ENCODE measurements at regions not wholly inside any gene's neighbourhood (a gene's known extent, or its start where the extent isn't known, plus 50 kb on each side); places are given as distances from the start of the nearest gene placed in this dataset.

DNA sequence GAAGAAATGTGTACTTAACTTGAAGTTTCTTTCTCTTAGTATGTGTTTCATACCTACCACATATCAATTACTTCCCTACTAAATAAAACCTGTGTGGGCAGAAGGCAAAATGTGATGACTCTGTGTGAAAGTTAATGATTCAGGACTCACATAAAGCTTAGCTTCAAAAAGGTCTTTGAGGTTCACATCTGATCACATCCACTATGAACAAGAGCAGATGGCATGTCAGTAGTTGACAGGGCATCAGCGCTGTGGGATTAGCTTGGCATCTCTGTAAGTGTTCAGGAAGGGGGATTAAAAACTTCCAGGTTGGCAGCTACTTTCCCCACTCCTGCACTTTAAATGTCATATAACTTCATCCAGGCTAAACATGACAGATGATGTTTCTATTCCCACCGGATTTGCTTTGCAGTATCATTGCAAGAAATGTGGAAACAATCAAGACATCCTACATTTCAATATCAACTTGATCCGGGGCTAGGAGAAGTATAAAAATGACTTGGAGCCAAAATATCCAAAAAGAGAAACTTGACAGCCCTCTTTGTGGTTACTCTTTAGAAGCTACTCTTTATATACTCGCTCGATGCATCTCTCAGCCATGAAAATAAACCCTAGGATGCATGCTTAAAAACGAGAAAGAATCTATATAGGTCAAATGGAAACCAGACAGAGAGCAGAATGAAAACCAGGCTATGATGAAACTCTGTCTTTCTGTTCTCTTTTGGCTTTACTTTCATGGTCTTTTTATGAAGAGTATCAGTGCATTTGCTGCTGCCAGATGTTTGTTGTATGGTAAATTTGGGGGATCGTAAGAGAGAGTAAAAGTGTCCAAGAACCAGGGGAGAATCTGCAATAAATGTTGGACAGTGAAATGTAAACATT is 273.1 kb upstream of the ALCAM start:
- no peak for ATAC-seq
- H3K27ac Mint-ChIP-seq = no peak overlapping the region
- H3K36me3 Mint-ChIP-seq = no peaks in the 10 kb centered on the region
- POLR2A ChIA-PET = no interaction called here
- H3K27me3 Mint-ChIP-seq = peaks cover 0 to 13% (median 2%) of the 10 kb centered on the region in 5 donors
- no peaks in the 10 kb centered on the region for H3K4me1 Mint-ChIP-seq
- H3K4me3 Mint-ChIP-seq = no peak overlapping the region
- peaks cover 0 to 4% (median 0%) of the 10 kb centered on the region in 9 donors for H3K9me3 Mint-ChIP-seq
- DNase-seq = no peak

DNA sequence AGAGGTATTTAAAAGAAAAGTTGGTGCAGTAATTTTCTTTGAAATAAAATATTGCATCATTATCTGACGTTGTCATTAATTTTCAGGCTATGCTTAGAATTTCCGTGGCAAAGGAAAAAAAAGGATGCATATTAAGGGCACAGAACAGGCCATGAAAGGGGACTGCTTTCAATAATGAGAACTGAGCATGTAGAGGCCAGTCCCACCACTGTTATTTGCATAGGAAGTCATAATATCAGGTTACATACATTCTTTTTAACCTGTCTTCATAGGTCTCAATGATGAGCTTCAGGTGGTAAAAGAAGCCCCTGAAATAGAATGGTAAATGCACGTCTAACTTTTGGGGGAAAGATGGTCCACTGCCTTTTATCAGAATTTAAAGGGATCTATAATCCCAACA is 272.1 kb upstream of the ALCAM start:
- no peaks in the 10 kb centered on the region for H3K4me1 Mint-ChIP-seq
- H3K36me3 Mint-ChIP-seq = no peaks in the 10 kb centered on the region
- ATAC-seq = no peak
- H3K27me3 Mint-ChIP-seq = peaks cover 0 to 13% (median 2%) of the 10 kb centered on the region in 5 donors
- peaks cover 0 to 5% (median 2%) of the 10 kb centered on the region in 9 donors for H3K9me3 Mint-ChIP-seq
- no peak for DNase-seq
- no peak overlapping the region for H3K4me3 Mint-ChIP-seq
- POLR2A ChIA-PET = no interaction called here
- no peak overlapping the region for H3K27ac Mint-ChIP-seq

DNA sequence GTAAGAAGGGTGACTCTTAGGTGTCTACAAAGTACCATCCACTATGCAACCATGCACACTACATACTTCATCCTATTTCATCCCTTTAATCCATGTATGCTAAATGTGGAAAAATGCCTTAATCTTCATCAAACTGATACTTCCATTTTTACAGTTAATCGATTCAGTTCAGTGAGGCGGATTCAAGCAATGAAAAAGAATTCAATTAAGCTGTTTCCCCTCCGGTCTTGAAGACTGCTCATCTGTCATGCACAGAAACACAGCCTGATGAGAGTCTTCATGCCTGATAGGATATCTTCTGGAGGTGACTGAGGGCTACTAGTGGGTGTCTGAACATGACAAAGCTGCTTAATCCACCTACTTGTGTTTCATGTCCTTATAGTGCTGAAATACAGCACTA is 270.6 kb upstream of the ALCAM start:
- DNase-seq (no peak), ATAC-seq (no peak)
- H3K4me3 Mint-ChIP-seq = no peak overlapping the region
- no peaks in the 10 kb centered on the region for H3K36me3 Mint-ChIP-seq
- no peak overlapping the region for H3K27ac Mint-ChIP-seq
- peaks cover 0 to 13% (median 2%) of the 10 kb centered on the region in 5 donors for H3K27me3 Mint-ChIP-seq
- peaks cover 0 to 5% (median 2%) of the 10 kb centered on the region in 9 donors for H3K9me3 Mint-ChIP-seq
- H3K4me1 Mint-ChIP-seq = no peaks in the 10 kb centered on the region
- POLR2A ChIA-PET = no interaction called here

DNA sequence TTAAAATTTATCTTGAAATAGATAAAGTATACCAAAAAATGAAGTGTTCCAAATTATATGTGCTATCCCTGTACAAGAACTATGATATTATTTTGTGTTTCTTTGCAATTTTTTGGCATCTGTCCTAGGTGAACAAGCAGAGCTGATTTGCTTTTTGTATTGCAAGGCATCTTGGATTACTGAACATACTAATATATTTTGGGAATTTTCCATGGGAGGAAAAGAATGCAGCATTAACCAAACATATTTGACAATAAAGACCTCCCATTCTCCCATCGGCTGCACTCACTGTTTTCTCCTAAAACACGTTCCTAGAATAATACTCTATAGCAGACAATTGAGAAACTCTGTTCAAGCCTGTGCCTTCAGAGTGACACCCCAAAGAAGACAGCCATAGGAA is 265.1 kb upstream of the ALCAM start:
- Mint-ChIP-seq H3K4me1 (no peaks in the 10 kb centered on the region), H3K4me3 (no peak overlapping the region), H3K9me3 (peaks cover 0 to 5% (median 0%) of the 10 kb centered on the region in 9 donors), H3K27me3 (no peaks in the 10 kb centered on the region), H3K27ac (no peak overlapping the region), H3K36me3 (no peaks in the 10 kb centered on the region)
- POLR2A ChIA-PET = no interaction called here
- no peak for DNase-seq
- ATAC-seq = no peak

DNA sequence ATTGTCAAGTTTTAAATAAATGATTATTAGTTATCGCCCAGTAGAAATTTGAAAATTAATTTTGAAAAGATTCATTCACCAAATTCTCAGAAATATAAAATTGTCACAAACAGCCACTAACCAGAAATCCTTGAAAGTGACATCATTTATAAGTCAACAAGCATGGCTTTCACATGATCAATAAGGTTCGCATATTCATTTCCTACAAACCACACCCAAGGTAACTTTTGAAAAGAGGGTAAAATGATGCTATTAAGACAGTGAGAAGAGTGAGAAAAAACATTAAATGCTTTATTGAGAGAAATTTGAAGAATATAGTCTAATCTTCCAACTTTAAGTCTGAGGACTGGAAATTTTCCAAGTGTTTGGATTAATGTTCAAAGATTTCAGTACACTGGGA is 263.6 kb upstream of the ALCAM start:
- DNase-seq = no peak
- POLR2A ChIA-PET = no interaction called here
- H3K4me3 Mint-ChIP-seq = no peak overlapping the region

DNA sequence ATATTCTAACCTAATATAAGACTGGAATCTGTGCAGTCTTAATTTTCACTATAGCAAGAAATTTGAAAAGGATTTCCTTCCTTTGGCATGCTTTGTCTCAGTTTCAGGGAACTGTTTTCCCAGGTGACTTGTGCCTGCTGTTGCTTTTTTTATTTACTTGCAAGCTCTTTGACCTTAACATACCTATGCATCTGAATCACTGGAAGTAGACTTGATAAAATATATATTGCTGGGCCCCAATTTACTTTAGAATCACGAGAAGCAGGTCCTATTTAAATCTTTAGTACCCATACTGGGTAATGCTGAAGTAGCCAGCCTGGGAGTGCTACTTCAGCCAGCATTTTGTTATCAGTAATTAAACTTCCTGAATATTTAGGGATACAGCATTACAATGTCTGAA is 257.9 kb upstream of the ALCAM start:
- ATAC-seq (no peak), DNase-seq (no peak)
- Mint-ChIP-seq H3K27ac (no peak overlapping the region), H3K4me3 (no peak overlapping the region), H3K27me3 (peaks cover 0 to 3% (median 0%) of the 10 kb centered on the region in 5 donors), H3K4me1 (no peaks in the 10 kb centered on the region), H3K9me3 (peaks cover 7 to 39% (median 20%) of the 10 kb centered on the region in 9 donors), H3K36me3 (peaks cover 0 to 8% (median 0%) of the 10 kb centered on the region in 3 donors)
- POLR2A ChIA-PET = no interaction called here

More for the DNA sequence above, 263.6 kb upstream of the ALCAM start:
- Mint-ChIP-seq H3K36me3 (no peaks in the 10 kb centered on the region), H3K27me3 (no peaks in the 10 kb centered on the region), H3K4me1 (no peaks in the 10 kb centered on the region), H3K9me3 (peaks cover 0 to 5% (median 0%) of the 10 kb centered on the region in 9 donors), H3K27ac (no peak overlapping the region)
- ATAC-seq = no peak

DNA sequence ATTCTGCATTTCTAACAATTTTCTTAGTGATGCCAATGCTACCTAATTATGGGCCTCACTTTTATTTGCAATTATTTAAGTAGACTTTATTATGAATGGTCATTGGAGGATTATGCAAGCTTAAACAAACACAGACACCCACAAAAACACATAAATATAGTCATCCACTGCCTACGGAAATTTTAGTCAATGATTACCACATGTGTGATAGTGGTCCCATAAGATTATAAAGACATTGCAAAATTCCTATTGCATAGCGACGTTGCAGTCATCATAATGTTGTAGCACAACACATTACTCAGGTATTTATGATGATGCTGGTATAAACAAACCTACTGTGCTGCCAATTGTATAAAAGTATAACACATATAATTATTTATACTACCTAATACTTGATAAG is 247.8 kb upstream of the ALCAM start:
- Mint-ChIP-seq H3K36me3 (no peaks in the 10 kb centered on the region), H3K9me3 (peaks cover 0 to 10% (median 3%) of the 10 kb centered on the region in 9 donors), H3K27me3 (peaks cover 0 to 1% (median 0%) of the 10 kb centered on the region in 5 donors), H3K27ac (no peak overlapping the region), H3K4me1 (no peaks in the 10 kb centered on the region), H3K4me3 (no peak overlapping the region)
- no peak for ATAC-seq
- DNase-seq = no peak
- POLR2A ChIA-PET = no interaction called here

DNA sequence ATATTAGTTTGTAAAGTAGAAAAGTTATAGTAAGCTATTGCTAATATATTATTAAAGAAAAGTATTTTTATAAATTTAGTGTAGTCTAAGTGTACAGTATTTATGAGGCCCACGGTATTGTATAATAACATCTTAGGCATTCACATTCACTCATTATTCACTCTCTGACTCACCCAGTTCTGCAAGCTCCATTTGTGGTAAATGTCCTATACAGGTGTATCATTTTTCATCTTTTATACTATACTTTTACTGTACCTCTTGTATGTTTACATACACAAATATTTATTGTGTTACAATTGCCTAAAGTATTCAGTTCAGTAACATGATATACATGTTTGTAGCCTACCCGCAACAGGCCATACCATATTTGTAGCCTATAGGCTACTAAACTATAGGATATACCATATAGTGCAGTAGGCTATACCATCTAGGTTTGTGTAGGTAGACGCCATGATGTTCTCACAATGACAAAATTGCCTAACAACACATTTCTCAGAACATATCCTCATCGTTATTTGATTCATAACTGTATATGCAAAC is 246.8 kb upstream of the ALCAM start:
- DNase-seq = no peak
- Mint-ChIP-seq H3K36me3 (no peaks in the 10 kb centered on the region), H3K27ac (no peak overlapping the region), H3K27me3 (peaks cover 0 to 1% (median 0%) of the 10 kb centered on the region in 5 donors), H3K4me1 (no peaks in the 10 kb centered on the region), H3K4me3 (no peak overlapping the region), H3K9me3 (peaks cover 0 to 4% (median 0%) of the 10 kb centered on the region in 9 donors)
- no peak for ATAC-seq
- POLR2A ChIA-PET = no interaction called here

DNA sequence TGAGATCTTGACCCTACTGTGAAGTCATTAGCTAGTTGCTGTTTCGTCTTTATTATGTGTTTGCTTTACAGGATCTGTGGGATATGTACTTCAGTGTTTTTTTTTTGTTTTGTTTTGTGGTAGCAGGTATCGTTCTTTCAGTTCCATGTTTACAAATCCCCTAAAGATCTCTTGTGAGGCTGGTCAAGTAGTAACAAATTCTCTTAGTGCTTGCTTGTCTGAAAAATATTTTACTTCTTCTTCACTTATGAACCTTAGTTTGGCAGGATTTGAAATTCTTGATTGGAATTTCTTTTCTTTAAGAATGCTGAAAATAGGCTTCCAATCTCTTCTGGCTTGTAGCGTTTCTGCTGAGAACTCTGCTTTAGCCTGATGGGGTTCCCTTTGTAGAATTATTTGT is 235.8 kb upstream of the ALCAM start:
- DNase-seq (no peak), ATAC-seq (no peak)
- Mint-ChIP-seq H3K27ac (no peak overlapping the region), H3K36me3 (peaks cover 0 to 15% (median 3%) of the 10 kb centered on the region in 3 donors), H3K4me3 (no peak overlapping the region), H3K27me3 (peaks cover 0 to 3% (median 0%) of the 10 kb centered on the region in 5 donors), H3K9me3 (peaks cover 10 to 37% (median 19%) of the 10 kb centered on the region in 9 donors), H3K4me1 (no peaks in the 10 kb centered on the region)
- POLR2A ChIA-PET = no interaction called here

DNA sequence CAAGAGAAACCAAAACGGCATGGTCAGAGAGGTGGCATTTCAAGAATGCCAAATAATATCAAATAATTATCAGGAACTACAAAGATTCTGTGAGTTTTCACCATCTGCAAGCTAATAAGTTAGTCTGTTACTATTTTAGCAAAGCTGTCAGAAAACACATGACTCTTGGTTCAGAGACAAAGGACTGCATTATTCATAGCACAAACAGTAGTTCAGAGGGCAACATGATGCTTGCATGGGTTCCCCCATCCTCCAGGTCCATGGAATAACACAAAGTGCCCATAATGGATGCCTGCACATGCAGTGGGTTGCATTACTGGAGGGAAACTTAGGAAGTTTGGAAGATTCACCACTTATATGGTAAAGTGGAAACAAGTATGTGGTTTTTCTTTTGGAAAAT is 228.8 kb upstream of the ALCAM start:
- peaks cover 0 to 2% (median 0%) of the 10 kb centered on the region in 5 donors for H3K27me3 Mint-ChIP-seq
- POLR2A ChIA-PET = no interaction called here
- no peaks in the 10 kb centered on the region for H3K4me1 Mint-ChIP-seq
- H3K4me3 Mint-ChIP-seq = no peak overlapping the region
- H3K27ac Mint-ChIP-seq = no peak overlapping the region
- peaks cover 0 to 1% (median 0%) of the 10 kb centered on the region in 3 donors for H3K36me3 Mint-ChIP-seq
- ATAC-seq (no peak), DNase-seq (no peak)
- H3K9me3 Mint-ChIP-seq = peaks cover 0 to 3% (median 0%) of the 10 kb centered on the region in 9 donors

DNA sequence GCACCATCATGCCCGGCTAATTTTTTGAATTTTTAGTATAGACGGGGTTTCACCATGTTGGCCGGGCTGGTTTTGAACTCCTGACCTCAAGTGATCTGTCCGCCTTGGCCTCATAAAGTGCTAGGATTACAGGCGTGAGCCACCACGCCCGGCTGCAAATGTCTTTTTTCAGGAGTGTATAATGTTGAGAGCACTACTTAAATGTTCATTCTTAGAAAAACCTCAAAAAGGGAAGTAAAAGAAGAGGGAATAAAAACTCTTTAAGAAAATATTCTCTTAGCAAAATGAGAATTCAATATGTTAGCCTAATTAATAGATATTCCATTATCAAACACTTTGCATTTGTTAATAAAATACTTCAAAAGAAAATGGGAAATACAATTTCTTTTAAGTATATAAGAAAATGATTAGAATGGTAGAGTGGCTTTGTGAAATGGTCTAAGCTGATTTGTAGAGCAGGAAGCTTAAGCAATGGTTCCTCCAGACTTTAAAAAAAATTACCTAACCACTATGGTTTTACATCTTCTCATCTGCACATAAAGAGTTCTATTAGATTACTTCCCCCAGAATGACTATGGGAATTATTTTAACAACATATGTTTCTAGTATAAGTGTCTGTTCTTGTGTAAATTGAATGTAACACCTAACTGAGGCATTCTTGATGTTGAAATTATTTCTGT is 226.7 kb upstream of the ALCAM start:
- DNase-seq (no peak), ATAC-seq (no peak)
- Mint-ChIP-seq H3K27ac (no peak overlapping the region), H3K36me3 (peaks cover 0 to 1% (median 0%) of the 10 kb centered on the region in 3 donors), H3K4me3 (no peak overlapping the region), H3K27me3 (peaks cover 0 to 2% (median 0%) of the 10 kb centered on the region in 5 donors), H3K9me3 (peaks cover 0 to 3% (median 0%) of the 10 kb centered on the region in 9 donors), H3K4me1 (no peaks in the 10 kb centered on the region)
- POLR2A ChIA-PET = no interaction called here

DNA sequence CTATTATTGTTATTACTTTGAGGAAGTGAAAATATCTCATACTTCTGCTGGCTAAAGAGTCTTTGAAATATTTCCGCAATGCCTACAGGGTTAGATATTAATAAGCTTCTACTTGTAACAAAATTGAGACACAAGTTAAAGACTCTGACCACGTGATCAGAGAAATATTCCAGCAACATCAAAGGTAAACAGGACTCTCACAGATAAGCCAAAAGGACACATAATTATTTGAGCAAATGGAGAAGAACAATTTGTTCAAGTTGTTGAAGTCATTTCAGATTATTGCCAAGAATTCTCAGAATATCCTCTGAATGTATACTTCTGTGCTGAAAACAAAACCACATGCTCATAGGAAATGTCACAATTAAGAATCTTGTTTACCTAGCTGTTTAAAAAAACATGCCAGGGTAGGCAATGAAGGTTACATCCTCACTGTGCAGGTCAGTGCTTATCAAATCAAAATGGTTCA is 225.8 kb upstream of the ALCAM start:
- POLR2A ChIA-PET = no interaction called here
- no peaks in the 10 kb centered on the region for H3K4me1 Mint-ChIP-seq

DNA sequence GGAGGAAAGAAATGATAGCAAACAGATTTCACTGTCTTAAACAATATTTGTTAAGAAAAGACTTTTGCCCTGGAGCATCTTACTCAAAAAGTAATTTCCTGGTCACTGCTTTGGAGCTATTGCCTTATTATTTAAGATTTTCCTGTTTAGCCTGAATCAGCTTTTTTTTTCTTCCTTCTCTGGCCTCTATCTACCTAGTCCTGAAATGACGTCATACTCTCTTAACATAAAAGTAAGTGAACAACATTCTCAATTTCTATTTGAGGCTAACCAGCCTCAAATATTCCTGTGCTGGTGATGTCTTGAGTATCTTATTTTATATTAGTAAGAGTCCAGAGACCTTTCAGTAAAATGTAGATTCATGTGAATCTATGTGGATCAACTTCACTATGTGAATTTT is 221.9 kb upstream of the ALCAM start:
- H3K4me1 Mint-ChIP-seq = no peaks in the 10 kb centered on the region
- H3K27ac Mint-ChIP-seq = no peak overlapping the region
- no peak overlapping the region for H3K4me3 Mint-ChIP-seq
- peaks cover 0 to 4% (median 0%) of the 10 kb centered on the region in 9 donors for H3K9me3 Mint-ChIP-seq
- DNase-seq (no peak), ATAC-seq (no peak)
- H3K36me3 Mint-ChIP-seq = no peaks in the 10 kb centered on the region
- POLR2A ChIA-PET = no interaction called here
- peaks cover 0 to 9% (median 3%) of the 10 kb centered on the region in 5 donors for H3K27me3 Mint-ChIP-seq

More for the DNA sequence above, 225.8 kb upstream of the ALCAM start:
- DNase-seq (no peak), ATAC-seq (no peak)
- peaks cover 0 to 3% (median 0%) of the 10 kb centered on the region in 9 donors for H3K9me3 Mint-ChIP-seq
- H3K27ac Mint-ChIP-seq = no peak overlapping the region
- peaks cover 0 to 1% (median 0%) of the 10 kb centered on the region in 3 donors for H3K36me3 Mint-ChIP-seq
- no peak overlapping the region for H3K4me3 Mint-ChIP-seq
- H3K27me3 Mint-ChIP-seq = no peaks in the 10 kb centered on the region
